WTC11 (cell line): ENCODE measurements at regions not wholly inside any gene's neighbourhood (a gene's known extent, or its start where the extent isn't known, plus 50 kb on each side); places are given as distances from the start of the nearest gene placed in this dataset.

Experiments
- ATAC-seq: fragments of 200-7000 bp; cut with Tn5 transposase; 2 replicates; pipeline ENCODE4 v1.10.0; 2021; ENCODE audit warnings: mild to moderate bottlenecking, moderate library complexity
- CTCF ChIA-PET: fragments of 300-600 bp; sonication (Branson Sonifier 250); formaldehyde crosslinking; loops from one replicate; lab custom pipeline; 2021; ENCODE audit warnings: antibody characterized with exemption; lab: Charles Lee
- POLR2A ChIA-PET: fragments of 350-600 bp; sonication (Branson Sonifier 250); formaldehyde crosslinking; loops from one replicate; lab custom pipeline; 2021; ENCODE audit warnings: antibody characterized with exemption; lab: Charles Lee
- DNase-seq: peaks from one replicate; pipeline ENCODE4 v3.0.0; 2021; ENCODE audit warnings: low spot score
- H3K27ac Mint-ChIP-seq: 2 replicates; pipeline ENCODE4 v1.8.0; 2021; ENCODE audit warnings: mixed read lengths
- H3K27me3 Mint-ChIP-seq: 2 replicates; pipeline ENCODE4 v1.8.0; 2021; ENCODE audit warnings: low read depth, mild to moderate bottlenecking, moderate library complexity, mixed read lengths
- H3K36me3 Mint-ChIP-seq: 2 replicates; pipeline ENCODE4 v1.8.0; 2021; ENCODE audit warnings: mixed read lengths
- H3K4me1 Mint-ChIP-seq: 2 replicates; pipeline ENCODE4 v1.8.0; 2022; ENCODE audit warnings: mixed read lengths
- H3K4me3 Mint-ChIP-seq: 2 replicates; pipeline ENCODE4 v1.8.0; 2021; ENCODE audit warnings: mild to moderate bottlenecking, moderate library complexity, mixed read lengths
- H3K9me3 Mint-ChIP-seq: 2 replicates; pipeline ENCODE4 v1.8.0; 2021; ENCODE audit warnings: mixed read lengths
- ATF1 ChIP-seq: sonication (generic); formaldehyde crosslinking; IDR thresholded peaks from 2 replicates; pipeline ENCODE4 v1.8.1; 2023; ENCODE audit warnings: mild to moderate bottlenecking, moderate library complexity, missing genetic modification reagents
- ATF3 ChIP-seq: sonication (generic); formaldehyde crosslinking; conservative IDR thresholded peaks from 2 replicates; pipeline ENCODE4 v1.8.1; 2022; ENCODE audit warnings: mild to moderate bottlenecking, missing genetic modification reagents
- CREB1 ChIP-seq: sonication (generic); formaldehyde crosslinking; IDR thresholded peaks from 2 replicates; pipeline ENCODE4 v1.8.0; 2023; ENCODE audit warnings: mild to moderate bottlenecking, missing genetic modification reagents
- CREM ChIP-seq: sonication (generic); formaldehyde crosslinking; IDR thresholded peaks from 2 replicates; pipeline ENCODE4 v1.8.1; 2022; ENCODE audit warnings: mild to moderate bottlenecking, missing genetic modification reagents, moderate library complexity
- CTCF ChIP-seq: fragments of 200-600 bp; IDR thresholded peaks from 2 replicates; pipeline ENCODE4 v1.8.0; 2022; ENCODE audit warnings: antibody characterized with exemption
- ETV6 ChIP-seq: sonication (generic); formaldehyde crosslinking; IDR thresholded peaks from 2 replicates; pipeline ENCODE4 v1.8.1; 2022; ENCODE audit warnings: mild to moderate bottlenecking, missing genetic modification reagents
- FOXK1 ChIP-seq: sonication (generic); formaldehyde crosslinking; IDR thresholded peaks from 2 replicates; pipeline ENCODE4 v1.8.0; 2022; ENCODE audit warnings: mild to moderate bottlenecking, moderate library complexity, missing genetic modification reagents
- GABPB1 ChIP-seq: sonication (generic); formaldehyde crosslinking; IDR thresholded peaks from 2 replicates; pipeline ENCODE4 v1.8.1; 2023; ENCODE audit warnings: mild to moderate bottlenecking, missing genetic modification reagents
- HMGA2 ChIP-seq: fragments of 250-450 bp; sonication (Bioruptor Pico); IDR thresholded peaks from 2 replicates; pipeline ENCODE4 v1.4.0; 2021; ENCODE audit warnings: mild to moderate bottlenecking, moderate library complexity
- IRF2 ChIP-seq: sonication (generic); formaldehyde crosslinking; IDR thresholded peaks from 2 replicates; pipeline ENCODE4 v1.8.0; 2022; ENCODE audit warnings: low read depth, missing genetic modification reagents, borderline replicate concordance
- JAZF1 ChIP-seq: fragments of 250-450 bp; sonication (Bioruptor Pico); IDR thresholded peaks from 2 replicates; pipeline ENCODE4 v1.9.0; 2021; ENCODE audit warnings: moderate library complexity, mild to moderate bottlenecking, inconsistent platforms
- MAX ChIP-seq: sonication (generic); formaldehyde crosslinking; IDR thresholded peaks from 2 replicates; pipeline ENCODE4 v1.8.0; 2022; ENCODE audit warnings: mild to moderate bottlenecking, missing genetic modification reagents
- MXD4 ChIP-seq: fragments of 250-450 bp; sonication (Bioruptor Pico); IDR thresholded peaks from 2 replicates; pipeline ENCODE4 v1.8.0; 2021; ENCODE audit warnings: mild to moderate bottlenecking, moderate library complexity, borderline replicate concordance
- PRRX2 ChIP-seq: fragments of 250-450 bp; sonication (Bioruptor Pico); IDR thresholded peaks from 2 replicates; pipeline ENCODE4 v1.8.0; 2021; ENCODE audit warnings: mild to moderate bottlenecking
- SP1 ChIP-seq: sonication (generic); formaldehyde crosslinking; conservative IDR thresholded peaks from 2 replicates; pipeline ENCODE4 v1.8.1; 2022; ENCODE audit warnings: missing genetic modification reagents
- TEAD1 ChIP-seq: sonication (generic); formaldehyde crosslinking; IDR thresholded peaks from 2 replicates; pipeline ENCODE4 v1.8.0; 2022; ENCODE audit warnings: mild to moderate bottlenecking, missing genetic modification reagents
- ZBTB21 ChIP-seq: sonication (generic); formaldehyde crosslinking; IDR thresholded peaks from 2 replicates; pipeline ENCODE4 v1.8.1; 2023; ENCODE audit warnings: mild to moderate bottlenecking, missing genetic modification reagents, borderline replicate concordance
- ZNF121 ChIP-seq: sonication (generic); formaldehyde crosslinking; IDR thresholded peaks from 2 replicates; pipeline ENCODE4 v1.8.0; 2023; ENCODE audit warnings: missing genetic modification reagents
- ZNF317 ChIP-seq: sonication (generic); formaldehyde crosslinking; IDR thresholded peaks from 2 replicates; pipeline ENCODE4 v1.8.1; 2023; ENCODE audit warnings: low read depth, mild to moderate bottlenecking, moderate library complexity, missing genetic modification reagents, borderline replicate concordance
- ZNF671 ChIP-seq: fragments of 250-450 bp; sonication (Bioruptor Pico); IDR thresholded peaks from 2 replicates; pipeline ENCODE4 v1.8.0; 2021; ENCODE audit warnings: mild to moderate bottlenecking
- TF ChIP-seq, protein P1 (sequence below): sonication (generic); formaldehyde crosslinking; IDR thresholded peaks from 2 replicates; pipeline ENCODE4 v1.8.1; 2023; ENCODE audit warnings: mild to moderate bottlenecking, missing genetic modification reagents, moderate library complexity
- TF ChIP-seq, protein P2 (sequence below): sonication (generic); formaldehyde crosslinking; IDR thresholded peaks from 2 replicates; pipeline ENCODE4 v1.8.1; 2022; ENCODE audit warnings: mild to moderate bottlenecking, moderate library complexity, missing genetic modification reagents
- TF ChIP-seq, protein P3 (sequence below): sonication (generic); formaldehyde crosslinking; IDR thresholded peaks from 2 replicates; pipeline ENCODE4 v1.8.0; 2022; ENCODE audit warnings: mild to moderate bottlenecking, missing genetic modification reagents
- TF ChIP-seq, protein P4 (sequence below): sonication (generic); formaldehyde crosslinking; IDR thresholded peaks from 2 replicates; pipeline ENCODE4 v1.8.1; 2023; ENCODE audit warnings: mild to moderate bottlenecking, missing genetic modification reagents
- TF ChIP-seq, protein P5 (sequence below): sonication (generic); formaldehyde crosslinking; IDR thresholded peaks from 2 replicates; pipeline ENCODE4 v1.8.1; 2023; ENCODE audit warnings: mild to moderate bottlenecking, missing genetic modification reagents

DNA sequence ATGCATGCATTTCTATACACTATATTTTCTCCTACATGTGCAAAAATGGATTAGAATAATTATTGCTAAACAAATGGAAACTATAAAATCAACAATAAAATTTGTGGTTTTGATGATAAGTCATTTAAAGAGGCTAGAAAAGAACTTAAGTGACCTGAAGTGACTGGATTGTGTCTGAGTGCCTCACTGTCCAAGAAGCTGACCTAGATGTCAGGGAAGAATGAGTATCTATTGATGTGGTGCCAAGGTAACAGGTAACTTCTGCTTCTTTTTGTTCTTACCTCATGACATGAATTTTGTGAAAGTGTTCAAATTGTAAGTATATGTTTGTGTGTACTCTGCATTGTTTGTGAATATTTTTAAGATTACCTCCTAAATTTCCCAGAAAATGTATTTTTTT lies 1623.9 kb upstream of the ACVR2A start (continued):
- TF ChIP-seq ZNF317 (CRISPR knock-in tag) (no peak), ZBTB21 (no peak), CREM (CRISPR knock-in tag) (no peak), ZNF121 (CRISPR knock-in tag) (no peak), CREB1 (CRISPR knock-in tag) (no peak)
- TF ChIP-seq, protein P1, sequence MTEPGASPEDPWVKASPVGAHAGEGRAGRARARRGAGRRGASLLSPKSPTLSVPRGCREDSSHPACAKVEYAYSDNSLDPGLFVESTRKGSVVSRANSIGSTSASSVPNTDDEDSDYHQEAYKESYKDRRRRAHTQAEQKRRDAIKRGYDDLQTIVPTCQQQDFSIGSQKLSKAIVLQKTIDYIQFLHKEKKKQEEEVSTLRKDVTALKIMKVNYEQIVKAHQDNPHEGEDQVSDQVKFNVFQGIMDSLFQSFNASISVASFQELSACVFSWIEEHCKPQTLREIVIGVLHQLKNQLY (CRISPR knock-in tag): no peak
- TF ChIP-seq, protein P2, sequence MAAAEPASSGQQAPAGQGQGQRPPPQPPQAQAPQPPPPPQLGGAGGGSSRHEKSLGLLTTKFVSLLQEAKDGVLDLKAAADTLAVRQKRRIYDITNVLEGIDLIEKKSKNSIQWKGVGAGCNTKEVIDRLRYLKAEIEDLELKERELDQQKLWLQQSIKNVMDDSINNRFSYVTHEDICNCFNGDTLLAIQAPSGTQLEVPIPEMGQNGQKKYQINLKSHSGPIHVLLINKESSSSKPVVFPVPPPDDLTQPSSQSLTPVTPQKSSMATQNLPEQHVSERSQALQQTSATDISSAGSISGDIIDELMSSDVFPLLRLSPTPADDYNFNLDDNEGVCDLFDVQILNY: no peak

DNA sequence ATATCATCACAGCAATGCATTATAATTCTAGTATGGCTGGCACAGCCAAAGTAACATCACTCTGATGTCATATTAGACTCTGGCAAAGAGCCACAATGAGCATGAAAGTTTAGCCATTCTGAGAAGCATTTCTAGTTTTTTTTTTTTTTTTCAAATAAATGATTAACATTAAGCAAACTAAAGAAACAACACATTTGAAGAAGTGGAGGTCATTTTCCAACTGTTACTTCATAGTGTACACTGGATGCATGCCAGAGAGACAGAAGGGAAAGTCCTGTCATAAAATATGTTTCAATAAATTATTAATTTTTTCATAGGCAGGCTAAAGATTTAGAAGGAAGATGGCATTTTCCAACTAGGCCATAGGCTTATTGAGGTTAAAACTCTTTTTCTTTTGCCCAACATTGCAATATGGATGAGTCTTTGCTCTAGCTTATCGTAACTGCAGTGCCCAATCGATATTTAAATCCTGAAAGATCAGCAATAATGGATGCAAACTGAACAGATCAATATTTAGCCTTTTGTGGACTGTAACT lies 1630.4 kb upstream of the ACVR2A start:
- TF ChIP-seq, protein P3, sequence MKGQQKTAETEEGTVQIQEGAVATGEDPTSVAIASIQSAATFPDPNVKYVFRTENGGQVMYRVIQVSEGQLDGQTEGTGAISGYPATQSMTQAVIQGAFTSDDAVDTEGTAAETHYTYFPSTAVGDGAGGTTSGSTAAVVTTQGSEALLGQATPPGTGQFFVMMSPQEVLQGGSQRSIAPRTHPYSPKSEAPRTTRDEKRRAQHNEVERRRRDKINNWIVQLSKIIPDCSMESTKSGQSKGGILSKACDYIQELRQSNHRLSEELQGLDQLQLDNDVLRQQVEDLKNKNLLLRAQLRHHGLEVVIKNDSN: no peak
- TF ChIP-seq GABPB1 (CRISPR knock-in tag) (peak; percentile 41; the same call in 1 of the 2 replicates), IRF2 (CRISPR knock-in tag) (no peak)
- H3K36me3 Mint-ChIP-seq: peaks cover 6% of the 10 kb centered on the region
- ATAC-seq (no peak), DNase-seq (no peak)
- H3K4me3 Mint-ChIP-seq: no peak overlapping the region
- CTCF ChIA-PET: no interaction called here
- H3K27me3 Mint-ChIP-seq: no peaks in the 10 kb centered on the region
- POLR2A ChIA-PET: no interaction called here
- peaks cover 20% of the 10 kb centered on the region for H3K9me3 Mint-ChIP-seq
- no peaks in the 10 kb centered on the region for H3K4me1 Mint-ChIP-seq
- H3K27ac Mint-ChIP-seq: no peak overlapping the region

- no peaks in the 10 kb centered on the region for H3K4me1 Mint-ChIP-seq
- POLR2A ChIA-PET: no interaction called here
- no peaks in the 10 kb centered on the region for H3K27me3 Mint-ChIP-seq
- H3K36me3 Mint-ChIP-seq: peaks cover 6% of the 10 kb centered on the region
- ATAC-seq: no peak
- CTCF ChIA-PET: no interaction called here
- no peak for DNase-seq
- no peak overlapping the region for H3K4me3 Mint-ChIP-seq
- H3K27ac Mint-ChIP-seq: no peak overlapping the region
- H3K9me3 Mint-ChIP-seq: peaks cover 20% of the 10 kb centered on the region
- TF ChIP-seq HMGA2 (CRISPR knock-in tag) (no peak), ATF3 (CRISPR knock-in tag) (no peak), JAZF1 (CRISPR knock-in tag) (no peak), ETV6 (CRISPR knock-in tag) (no peak), ZNF121 (CRISPR knock-in tag) (no peak), MXD4 (CRISPR knock-in tag) (no peak), TEAD1 (CRISPR knock-in tag) (no peak), CTCF (no peak), MAX (no peak), PRRX2 (CRISPR knock-in tag) (no peak), FOXK1 (CRISPR knock-in tag) (no peak), SP1 (CRISPR knock-in tag) (no peak), ATF1 (no peak), ZNF671 (CRISPR knock-in tag) (no peak)
- TF ChIP-seq, protein P4, sequence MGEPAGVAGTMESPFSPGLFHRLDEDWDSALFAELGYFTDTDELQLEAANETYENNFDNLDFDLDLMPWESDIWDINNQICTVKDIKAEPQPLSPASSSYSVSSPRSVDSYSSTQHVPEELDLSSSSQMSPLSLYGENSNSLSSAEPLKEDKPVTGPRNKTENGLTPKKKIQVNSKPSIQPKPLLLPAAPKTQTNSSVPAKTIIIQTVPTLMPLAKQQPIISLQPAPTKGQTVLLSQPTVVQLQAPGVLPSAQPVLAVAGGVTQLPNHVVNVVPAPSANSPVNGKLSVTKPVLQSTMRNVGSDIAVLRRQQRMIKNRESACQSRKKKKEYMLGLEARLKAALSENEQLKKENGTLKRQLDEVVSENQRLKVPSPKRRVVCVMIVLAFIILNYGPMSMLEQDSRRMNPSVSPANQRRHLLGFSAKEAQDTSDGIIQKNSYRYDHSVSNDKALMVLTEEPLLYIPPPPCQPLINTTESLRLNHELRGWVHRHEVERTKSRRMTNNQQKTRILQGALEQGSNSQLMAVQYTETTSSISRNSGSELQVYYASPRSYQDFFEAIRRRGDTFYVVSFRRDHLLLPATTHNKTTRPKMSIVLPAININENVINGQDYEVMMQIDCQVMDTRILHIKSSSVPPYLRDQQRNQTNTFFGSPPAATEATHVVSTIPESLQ (CRISPR knock-in tag): no peak
- TF ChIP-seq, protein P5, sequence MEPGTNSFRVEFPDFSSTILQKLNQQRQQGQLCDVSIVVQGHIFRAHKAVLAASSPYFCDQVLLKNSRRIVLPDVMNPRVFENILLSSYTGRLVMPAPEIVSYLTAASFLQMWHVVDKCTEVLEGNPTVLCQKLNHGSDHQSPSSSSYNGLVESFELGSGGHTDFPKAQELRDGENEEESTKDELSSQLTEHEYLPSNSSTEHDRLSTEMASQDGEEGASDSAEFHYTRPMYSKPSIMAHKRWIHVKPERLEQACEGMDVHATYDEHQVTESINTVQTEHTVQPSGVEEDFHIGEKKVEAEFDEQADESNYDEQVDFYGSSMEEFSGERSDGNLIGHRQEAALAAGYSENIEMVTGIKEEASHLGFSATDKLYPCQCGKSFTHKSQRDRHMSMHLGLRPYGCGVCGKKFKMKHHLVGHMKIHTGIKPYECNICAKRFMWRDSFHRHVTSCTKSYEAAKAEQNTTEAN: no peak
Measured at GRCh38 chr2:146213674-146214073, 1631.2 kb upstream of the ACVR2A start.
